ENCODE measurements at regions not wholly inside any gene's neighbourhood (a gene's known extent, or its start where the extent isn't known, plus 50 kb on each side); places are given as distances from the start of the nearest gene placed in this dataset.

- TF ChIP-seq CTCF (IDR thresholded peaks at IDR 0.05) (no peak), POLR2A (IDR thresholded peaks at IDR 0.05) (no peak)
These were observed 234.7 kb downstream of the MAN2A1 start for GRCh38 chr5:109924237-109925107.

Measured in uterus (tissue), 2 donors.